Esophagus muscularis mucosa (tissue), 4 donors: ENCODE measurements at regions not wholly inside any gene's neighbourhood (a gene's known extent, or its start where the extent isn't known, plus 50 kb on each side); places are given as distances from the start of the nearest gene placed in this dataset.

ENCODE experiments used
- DNase-seq: peaks from one replicate; pipeline ENCODE4 v3.0.0-alpha.2; 2017; ENCODE audit errors: extremely low spot score
- H3K27ac ChIP-seq, 4 donors: fragments of 200-600 bp; sonication (generic); replicated peaks in 1 of 4; 1 replicate in 3 of 4; 2 replicates in 1 of 4; pipeline ENCODE4 v1.5.1; 2016 to 2019; ENCODE audit warnings: mild to moderate bottlenecking in 1 of 4
- H3K27me3 ChIP-seq, 4 donors: fragments of 200-600 bp; sonication (generic); one replicate each; pipeline versions ENCODE4 v1.5.1 to v1.6.0; 2016 to 2019
- H3K36me3 ChIP-seq, 4 donors: fragments of 200-600 bp; sonication (generic); one replicate each; pipeline ENCODE4 v1.5.1; 2016 to 2019
- H3K4me1 ChIP-seq, 4 donors: fragments of 200-600 bp; sonication (generic); one replicate each; pipeline ENCODE4 v1.5.1; 2016 to 2019
- H3K4me3 ChIP-seq, 4 donors: fragments of 200-600 bp; sonication (generic); 1 replicate in 2 of 4; 2 replicates in 2 of 4; pipeline ENCODE4 v1.5.1; 2016 to 2019; ENCODE audit warnings: mild to moderate bottlenecking in 4 of 4, moderate library complexity in 1 of 4
- H3K9me3 ChIP-seq, 4 donors: fragments of 200-600 bp; sonication (generic); 1 replicate in 3 of 4; 2 replicates in 1 of 4; pipeline ENCODE4 v1.5.1; 2016 to 2019
- CTCF ChIP-seq, 3 experiments: fragments of 200-600 bp in 2 of 3; fragments of 450-650 bp in 1 of 3; sonication (generic) in 2 of 3; IDR thresholded peaks; one replicate each; pipeline ENCODE4 v1.5.1; 2017 to 2019; ENCODE audit warnings: antibody characterized with exemption in 3 of 3, mild to moderate bottlenecking in 2 of 3, moderate library complexity in 1 of 3
- EP300 ChIP-seq: sonication (generic); formaldehyde crosslinking; IDR thresholded peaks from one replicate; pipeline ENCODE4 v1.6.1; 2017; ENCODE audit warnings: antibody characterized with exemption
- POLR2A ChIP-seq: fragments of 450-650 bp; IDR thresholded peaks from one replicate; pipeline ENCODE4 v1.6.1; 2017; ENCODE audit warnings: antibody characterized with exemption, moderate library complexity, mild to moderate bottlenecking, low read depth
- POLR2AphosphoS5 ChIP-seq, 2 donors: sonication (generic); formaldehyde crosslinking; IDR thresholded peaks; one replicate each; pipeline ENCODE4 v1.6.1; 2017; ENCODE audit warnings: antibody characterized with exemption in 2 of 2
- WGBS: methylation state at CpG from one replicate; pipeline ENCODE4 v1.1.5; 2018; 5-methylcytosine and 5-hydroxymethylcytosine counted together
- intact Hi-C: fragments of 100-400 bp; cut with DNase I; formaldehyde crosslinking; loops from one replicate; pipeline ENCODE4 v1.15.1; 2023

- WGBS: 80% methylated on average over 3 of the region's 3 CpGs
- H3K27ac ChIP-seq: no peak overlapping the region
- H3K4me1 ChIP-seq: no peaks in the 10 kb centered on the region
- TF ChIP-seq POLR2AphosphoS5 (IDR thresholded peaks at IDR 0.05): no peak
- H3K4me3 ChIP-seq: no peak overlapping the region
- no peak for DNase-seq
- no peaks in the 10 kb centered on the region for H3K27me3 ChIP-seq
- no peaks in the 10 kb centered on the region for H3K36me3 ChIP-seq
- no peaks in the 10 kb centered on the region for H3K9me3 ChIP-seq
- intact Hi-C loops: no loop called here
These were observed 270.6 kb downstream of the DCAF12L2 start for GRCh38 chrX:125895518-125895917.

GRCh38 chrX:125926295-125926694, 239.8 kb downstream of the DCAF12L2 start:
- no peak for DNase-seq
- Histone ChIP-seq H3K27ac (no peak overlapping the region), H3K36me3 (no peaks in the 10 kb centered on the region), H3K27me3 (no peaks in the 10 kb centered on the region), H3K4me3 (no peak overlapping the region), H3K4me1 (no peaks in the 10 kb centered on the region), H3K9me3 (no peaks in the 10 kb centered on the region)
- TF ChIP-seq POLR2AphosphoS5 (IDR thresholded peaks at IDR 0.05) (no peak), POLR2A (no peak), EP300 (no peak), CTCF (IDR thresholded peaks at IDR 0.05) (no peak)
- WGBS: 80% methylated on average over 4 of the region's 4 CpGs
- intact Hi-C loops: no loop called here

- intact Hi-C loops: no loop called here
- TF ChIP-seq EP300 (no peak), POLR2A (no peak), POLR2AphosphoS5 (IDR thresholded peaks at IDR 0.05) (no peak), CTCF (IDR thresholded peaks at IDR 0.05) (no peak)
- Histone ChIP-seq H3K36me3 (no peaks in the 10 kb centered on the region), H3K4me3 (no peak overlapping the region), H3K27ac (no peak overlapping the region), H3K9me3 (peaks cover 0 to 3% (median 0%) of the 10 kb centered on the region in 4 donors), H3K4me1 (peaks cover 0 to 9% (median 0%) of the 10 kb centered on the region in 4 donors), H3K27me3 (no peaks in the 10 kb centered on the region)
- no peak for DNase-seq
- WGBS: 64% methylated on average over 1 of the region's 1 CpG
These were observed 225.1 kb downstream of the DCAF12L2 start for GRCh38 chrX:125940985-125941384.

GRCh38 chrX:125947501-125947900, 218.6 kb downstream of the DCAF12L2 start:
- no peaks in the 10 kb centered on the region for H3K36me3 ChIP-seq
- peaks cover 0 to 8% (median 0%) of the 10 kb centered on the region in 4 donors for H3K4me1 ChIP-seq
- no peak overlapping the region for H3K4me3 ChIP-seq
- no peak for DNase-seq
- H3K27me3 ChIP-seq: no peaks in the 10 kb centered on the region
- no peak overlapping the region for H3K27ac ChIP-seq
- intact Hi-C loops: no loop called here
- no peaks in the 10 kb centered on the region for H3K9me3 ChIP-seq
- TF ChIP-seq CTCF (IDR thresholded peaks at IDR 0.05): no peak
- TF ChIP-seq POLR2A: no peak
- TF ChIP-seq EP300: no peak
- no peak for TF ChIP-seq POLR2AphosphoS5 (IDR thresholded peaks at IDR 0.05)
- 58% methylated on average over 1 of the region's 1 CpG for WGBS

- H3K4me1 ChIP-seq: no peaks in the 10 kb centered on the region
- H3K4me3 ChIP-seq: no peak overlapping the region
- no peak for DNase-seq
- intact Hi-C loops: no loop called here
- H3K27me3 ChIP-seq: no peaks in the 10 kb centered on the region
- H3K27ac ChIP-seq: no peak overlapping the region
- WGBS: 69% methylated on average over 1 of the region's 1 CpG
- no peaks in the 10 kb centered on the region for H3K9me3 ChIP-seq
- TF ChIP-seq POLR2AphosphoS5 (IDR thresholded peaks at IDR 0.05): no peak
- TF ChIP-seq EP300: no peak
- H3K36me3 ChIP-seq: no peaks in the 10 kb centered on the region
These were observed 213.1 kb downstream of the DCAF12L2 start for GRCh38 chrX:125952973-125953372.

GRCh38 chrX:125953814-125954213, 212.3 kb downstream of the DCAF12L2 start:
- intact Hi-C loops: no loop called here
- no peak for DNase-seq
- no peaks in the 10 kb centered on the region for H3K9me3 ChIP-seq
- H3K4me3 ChIP-seq: no peak overlapping the region
- WGBS: 24% methylated on average over 2 of the region's 2 CpGs
- H3K4me1 ChIP-seq: no peaks in the 10 kb centered on the region
- no peaks in the 10 kb centered on the region for H3K36me3 ChIP-seq
- H3K27me3 ChIP-seq: no peaks in the 10 kb centered on the region
- no peak for TF ChIP-seq POLR2A
- no peak for TF ChIP-seq EP300
- no peak for TF ChIP-seq CTCF (IDR thresholded peaks at IDR 0.05)
- no peak for TF ChIP-seq POLR2AphosphoS5 (IDR thresholded peaks at IDR 0.05)
- no peak overlapping the region for H3K27ac ChIP-seq
